ENCODE measurements at regions not wholly inside any gene's neighbourhood (a gene's known extent, or its start where the extent isn't known, plus 50 kb on each side); places are given as distances from the start of the nearest gene placed in this dataset.

DNA sequence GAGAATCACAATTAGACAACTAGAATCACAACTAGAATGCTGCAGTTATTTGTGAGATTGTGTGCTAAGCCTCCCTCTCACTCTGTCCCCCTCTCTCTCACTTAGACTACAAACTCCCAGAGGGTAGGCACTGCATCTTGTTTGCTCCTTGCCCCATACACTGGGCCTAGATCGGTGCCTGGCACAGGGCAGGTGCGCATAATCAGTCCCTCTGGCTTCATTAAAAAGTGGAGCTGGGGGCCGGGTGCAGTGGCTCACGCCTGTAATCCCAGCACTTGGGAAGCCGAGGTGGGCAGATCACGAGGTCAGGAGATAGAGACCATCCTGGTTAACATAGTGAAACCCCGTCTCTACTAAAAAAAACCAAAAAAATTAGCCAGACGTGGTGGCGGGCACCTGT, 456.8 kb downstream of the MIAT start:
- no peak for DNase-seq
- in situ Hi-C loops (cut with MboI; ENCODE audit: low sequenced_read_pairs in 4 of 4), result no loop called here

DNA sequence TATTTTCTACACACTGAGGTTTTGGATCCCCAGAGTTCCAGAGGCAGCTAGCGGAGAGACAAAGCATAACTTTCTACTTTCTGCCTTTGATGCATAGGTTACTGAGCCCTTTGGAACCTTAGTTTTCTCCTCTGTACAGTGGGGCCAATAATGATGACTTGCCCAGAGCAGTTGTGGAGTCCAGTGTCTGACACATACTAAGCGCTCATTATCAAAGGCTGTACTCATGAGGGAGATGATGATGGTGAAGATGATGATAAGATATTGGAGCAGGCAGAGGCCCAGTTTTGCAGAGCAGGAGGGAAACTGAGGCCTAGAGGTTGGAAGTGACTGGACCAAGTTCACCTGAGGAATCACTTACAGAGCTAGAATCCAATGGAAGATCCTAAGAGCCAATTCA, 458.0 kb downstream of the MIAT start:
- Histone ChIP-seq H3K36me3 (no peaks in the 10 kb centered on the region), H3K4me3 (no peak overlapping the region), H3K27me3 (peaks cover 0 to 8% (median 0%) of the 10 kb centered on the region in 3 donors), H3K4me1 (no peaks in the 10 kb centered on the region), H3K27ac (no peak overlapping the region), H3K9me3 (no peaks in the 10 kb centered on the region)
- in situ Hi-C loops (cut with MboI; ENCODE audit: low sequenced_read_pairs in 4 of 4) (no loop called here), intact Hi-C loops (cut with DNase I; ENCODE audit: low total_unique reads) (loop anchor here (10.0 kb wide), 1 partner anchor 89 kb away; no protein-coding TSS in a partner anchor)
- ATAC-seq (no peak), DNase-seq (no peak)
- TF ChIP-seq CTCF (IDR thresholded peaks at IDR 0.05 in 4 of 5, conservative IDR thresholded peaks at IDR 0.05 in 1 of 5), result no peak

More for the DNA sequence above, 456.8 kb downstream of the MIAT start:
- Histone ChIP-seq H3K27ac (no peak overlapping the region), H3K27me3 (peaks cover 0 to 16% (median 0%) of the 10 kb centered on the region in 3 donors), H3K9me3 (no peaks in the 10 kb centered on the region), H3K4me3 (no peak overlapping the region), H3K36me3 (no peaks in the 10 kb centered on the region), H3K4me1 (no peaks in the 10 kb centered on the region)
- ATAC-seq, result no peak
- intact Hi-C loops (cut with DNase I; ENCODE audit: low total_unique reads), result loop anchor here (10.0 kb wide), 1 partner anchor 91 kb away; no protein-coding TSS in a partner anchor
- TF ChIP-seq POLR2A (IDR thresholded peaks at IDR 0.05) (no peak), CTCF (IDR thresholded peaks at IDR 0.05 in 4 of 5, conservative IDR thresholded peaks at IDR 0.05 in 1 of 5) (no peak)

DNA sequence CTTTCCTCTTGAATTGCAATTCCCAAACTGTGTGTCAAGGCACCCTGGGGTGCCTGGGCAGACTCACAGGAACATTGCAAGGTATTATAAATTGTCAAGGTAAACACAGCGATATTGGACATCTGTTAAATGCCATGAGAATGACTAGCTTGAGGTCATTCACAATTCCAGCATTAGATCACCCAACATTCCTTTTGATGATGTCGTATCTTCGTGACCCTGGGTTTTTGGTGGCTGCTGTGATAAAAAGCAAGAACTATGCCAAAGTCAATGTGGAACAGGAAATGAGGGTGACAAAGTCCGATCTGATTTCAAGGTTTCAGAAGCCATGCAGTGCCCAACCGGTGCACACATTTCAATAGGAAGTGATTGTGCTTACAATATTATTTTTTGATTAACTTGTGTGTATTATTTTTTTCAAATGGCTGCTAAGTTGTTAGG, 458.4 kb downstream of the MIAT start:
- H3K4me3 ChIP-seq, result no peak overlapping the region
- ATAC-seq (no peak), DNase-seq (no peak)
- no peaks in the 10 kb centered on the region for H3K4me1 ChIP-seq
- H3K9me3 ChIP-seq, result no peaks in the 10 kb centered on the region
- no peak for TF ChIP-seq POLR2A (IDR thresholded peaks at IDR 0.05)
- no peak for TF ChIP-seq CTCF (IDR thresholded peaks at IDR 0.05 in 4 of 5, conservative IDR thresholded peaks at IDR 0.05 in 1 of 5)
- H3K27me3 ChIP-seq, result peaks cover 0 to 8% (median 0%) of the 10 kb centered on the region in 3 donors
- H3K27ac ChIP-seq, result no peak overlapping the region
- in situ Hi-C loops (cut with MboI; ENCODE audit: low sequenced_read_pairs in 4 of 4), result no loop called here
- no peaks in the 10 kb centered on the region for H3K36me3 ChIP-seq
- intact Hi-C loops (cut with DNase I; ENCODE audit: low total_unique reads), result loop anchor here (10.0 kb wide), 1 partner anchor 89 kb away; no protein-coding TSS in a partner anchor

DNA sequence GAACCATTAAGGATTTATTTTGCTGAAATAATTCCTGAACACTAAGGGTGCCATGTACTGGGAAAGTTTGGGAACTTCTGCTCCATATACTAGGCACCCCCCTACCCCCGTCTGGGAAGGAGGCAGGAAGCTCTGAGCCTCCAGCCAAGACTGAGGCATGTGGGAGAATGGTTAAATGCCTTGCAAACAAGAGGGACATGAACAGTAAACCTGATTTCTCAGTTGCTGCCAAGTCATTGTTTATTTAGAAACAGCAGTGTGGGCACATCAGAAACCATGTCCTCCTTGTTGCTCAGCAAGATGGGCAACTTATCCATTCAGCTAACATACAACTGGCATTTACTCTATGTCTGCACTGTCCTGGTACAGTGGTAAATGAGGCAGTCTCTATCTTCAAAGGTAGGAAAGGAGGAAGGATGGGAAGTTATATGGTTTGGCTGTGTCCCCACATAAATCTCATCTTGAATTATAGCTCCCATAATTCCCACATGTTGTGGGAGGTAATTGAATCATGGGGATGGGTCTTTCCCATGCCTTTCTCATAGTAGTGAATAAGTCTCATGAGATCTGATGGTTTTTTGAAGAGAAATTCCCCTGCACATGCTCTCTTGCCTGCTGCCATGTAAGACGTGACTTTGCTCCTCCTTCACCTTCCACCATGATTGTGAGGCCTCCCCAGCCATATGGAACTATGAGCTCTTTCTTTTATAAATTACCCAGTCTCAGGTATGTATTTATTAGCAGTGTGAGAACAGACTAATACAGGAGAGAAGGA, 459.1 kb downstream of the MIAT start:
- H3K27ac ChIP-seq, result no peak overlapping the region
- ATAC-seq, result no peak
- no peaks in the 10 kb centered on the region for H3K4me1 ChIP-seq
- in situ Hi-C loops (cut with MboI; ENCODE audit: low sequenced_read_pairs in 4 of 4), result no loop called here
- H3K9me3 ChIP-seq, result no peaks in the 10 kb centered on the region
- H3K36me3 ChIP-seq, result no peaks in the 10 kb centered on the region
- H3K27me3 ChIP-seq, result peaks cover 0 to 3% (median 0%) of the 10 kb centered on the region in 3 donors
- H3K4me3 ChIP-seq, result no peak overlapping the region
- no peak for DNase-seq
- TF ChIP-seq CTCF (IDR thresholded peaks at IDR 0.05 in 4 of 5, conservative IDR thresholded peaks at IDR 0.05 in 1 of 5), result no peak
- no peak for TF ChIP-seq POLR2A (IDR thresholded peaks at IDR 0.05)
- intact Hi-C loops (cut with DNase I; ENCODE audit: low total_unique reads), result loop anchor here (10.0 kb wide), 1 partner anchor 88 kb away; no protein-coding TSS in a partner anchor

Measured in gastrocnemius medialis (tissue), 4 donors.